ENCODE measurements at regions not wholly inside any gene's neighbourhood (a gene's known extent, or its start where the extent isn't known, plus 50 kb on each side); places are given as distances from the start of the nearest gene placed in this dataset.

DNA sequence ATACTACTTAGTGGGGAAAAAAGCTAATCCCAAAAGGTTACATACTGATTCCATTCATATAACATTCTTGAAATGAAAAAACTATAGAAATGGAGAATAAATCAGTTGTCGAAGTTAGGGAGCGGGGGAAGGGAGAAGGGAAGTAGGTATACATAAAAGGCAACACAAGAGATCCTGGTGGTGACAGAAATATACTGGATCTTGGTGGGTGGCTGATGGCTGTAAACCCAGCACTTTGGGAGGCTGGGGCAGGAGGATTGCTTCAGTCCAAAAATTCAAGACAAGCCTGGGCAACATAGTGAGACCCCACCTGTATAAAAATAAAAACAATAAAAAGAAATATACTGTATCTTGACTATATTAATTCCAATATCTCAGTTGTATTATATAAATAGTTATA is 105.7 kb upstream of the LGSN start:
- no peaks in the 10 kb centered on the region for H3K9me3 Mint-ChIP-seq
- H3K4me3 Mint-ChIP-seq = no peak overlapping the region
- no peaks in the 10 kb centered on the region for H3K4me1 Mint-ChIP-seq
- ChIA-PET CTCF (no interaction called here), POLR2A (no interaction called here)
- no peak for DNase-seq
- H3K36me3 Mint-ChIP-seq (ENCODE audit: low read depth) = no peaks in the 10 kb centered on the region
- no peak overlapping the region for H3K27ac Mint-ChIP-seq
- no peaks in the 10 kb centered on the region for H3K27me3 Mint-ChIP-seq

DNA sequence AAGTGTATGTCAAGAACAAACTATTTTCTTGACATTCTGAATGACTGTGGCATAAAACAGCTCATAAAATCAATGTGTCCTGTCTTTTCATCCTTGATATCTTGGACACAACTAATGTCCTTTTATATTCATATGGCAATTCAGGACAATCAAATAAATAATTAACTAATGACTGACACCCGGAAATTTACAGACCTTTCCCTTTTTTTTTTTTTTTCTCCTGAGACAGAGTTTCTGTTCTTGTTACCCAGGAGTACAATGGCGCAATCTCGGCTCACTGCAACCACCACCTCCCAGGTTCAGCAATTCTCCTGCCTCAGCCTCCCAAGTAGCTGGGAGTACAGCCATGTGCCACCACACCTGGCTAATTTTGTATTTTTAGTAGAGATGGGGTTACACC is 107.1 kb upstream of the LGSN start:
- Mint-ChIP-seq H3K4me1 (no peaks in the 10 kb centered on the region), H3K36me3 (ENCODE audit: low read depth) (no peaks in the 10 kb centered on the region), H3K4me3 (no peak overlapping the region), H3K27me3 (peaks cover 5% of the 10 kb centered on the region), H3K27ac (no peak overlapping the region), H3K9me3 (no peaks in the 10 kb centered on the region)
- no peak for DNase-seq
- ChIA-PET POLR2A (no interaction called here), CTCF (no interaction called here)

GRCh38 chr6:63427951-63428350 is 108.2 kb upstream of the LGSN start:
- Mint-ChIP-seq H3K27me3 (peaks cover 5% of the 10 kb centered on the region), H3K27ac (no peak overlapping the region), H3K4me1 (no peaks in the 10 kb centered on the region), H3K9me3 (no peaks in the 10 kb centered on the region), H3K4me3 (no peak overlapping the region), H3K36me3 (ENCODE audit: low read depth) (no peaks in the 10 kb centered on the region)
- ChIA-PET CTCF (interaction anchor here (0.9 kb wide), 1 partner anchor 171 kb away, joined by 3 read pairs; no protein-coding TSS in a partner anchor), POLR2A (no interaction called here)
- no peak for DNase-seq

DNA sequence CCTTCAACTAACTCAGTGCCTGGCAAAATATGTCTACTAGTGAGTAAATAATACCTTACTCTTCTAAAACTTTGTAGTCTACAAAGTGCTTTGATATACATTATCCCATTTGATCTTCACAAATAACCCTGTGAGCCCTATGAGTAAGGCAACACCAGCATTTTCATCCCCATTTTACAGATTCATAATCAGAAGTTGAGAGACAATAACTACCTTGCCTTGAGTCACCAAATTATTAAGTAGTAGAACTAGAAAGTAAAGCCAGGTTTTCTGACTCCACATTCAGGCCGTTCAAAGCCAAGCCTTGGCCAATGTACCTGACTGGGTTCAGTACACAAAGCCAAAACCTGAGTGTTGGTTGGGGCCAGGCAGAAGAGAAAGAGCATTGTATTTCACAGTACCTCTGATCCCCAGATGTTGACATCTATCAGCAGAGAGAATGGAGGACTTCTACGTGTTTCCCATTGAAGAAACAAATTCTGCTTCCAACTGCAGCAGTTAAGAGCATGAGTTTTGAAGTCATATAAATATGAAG is 111.3 kb upstream of the LGSN start:
- POLR2A ChIA-PET = no interaction called here
- H3K4me1 Mint-ChIP-seq = no peaks in the 10 kb centered on the region

GRCh38 chr6:63434943-63435342 is 115.2 kb upstream of the LGSN start:
- Mint-ChIP-seq H3K4me3 (no peak overlapping the region), H3K9me3 (no peaks in the 10 kb centered on the region), H3K27me3 (peaks cover 5% of the 10 kb centered on the region), H3K27ac (no peak overlapping the region), H3K4me1 (no peaks in the 10 kb centered on the region), H3K36me3 (ENCODE audit: low read depth) (no peaks in the 10 kb centered on the region)
- POLR2A ChIA-PET = no interaction called here
- no peak for DNase-seq
- CTCF ChIA-PET = no interaction called here

More for the DNA sequence above, 111.3 kb upstream of the LGSN start:
- H3K36me3 Mint-ChIP-seq (ENCODE audit: low read depth) = no peaks in the 10 kb centered on the region
- peaks cover 5% of the 10 kb centered on the region for H3K27me3 Mint-ChIP-seq
- CTCF ChIA-PET = no interaction called here
- H3K4me3 Mint-ChIP-seq = no peak overlapping the region
- no peak for DNase-seq
- no peaks in the 10 kb centered on the region for H3K9me3 Mint-ChIP-seq
- no peak overlapping the region for H3K27ac Mint-ChIP-seq

GRCh38 chr6:63436356-63436755 is 116.6 kb upstream of the LGSN start:
- POLR2A ChIA-PET = no interaction called here
- no peak overlapping the region for H3K4me3 Mint-ChIP-seq
- H3K9me3 Mint-ChIP-seq = no peaks in the 10 kb centered on the region
- H3K27me3 Mint-ChIP-seq = no peaks in the 10 kb centered on the region
- CTCF ChIA-PET = no interaction called here
- H3K4me1 Mint-ChIP-seq = no peaks in the 10 kb centered on the region
- no peak overlapping the region for H3K27ac Mint-ChIP-seq
- no peak for DNase-seq
- H3K36me3 Mint-ChIP-seq (ENCODE audit: low read depth) = no peaks in the 10 kb centered on the region

- no peaks in the 10 kb centered on the region for H3K4me1 Mint-ChIP-seq
- CTCF ChIA-PET = no interaction called here
- no peak for DNase-seq
- H3K4me3 Mint-ChIP-seq = no peak overlapping the region
- POLR2A ChIA-PET = no interaction called here
- no peaks in the 10 kb centered on the region for H3K36me3 Mint-ChIP-seq (ENCODE audit: low read depth)
- no peaks in the 10 kb centered on the region for H3K9me3 Mint-ChIP-seq
- H3K27ac Mint-ChIP-seq = no peak overlapping the region
- no peaks in the 10 kb centered on the region for H3K27me3 Mint-ChIP-seq
Measured at GRCh38 chr6:63437058-63437457, 117.3 kb upstream of the LGSN start.

DNA sequence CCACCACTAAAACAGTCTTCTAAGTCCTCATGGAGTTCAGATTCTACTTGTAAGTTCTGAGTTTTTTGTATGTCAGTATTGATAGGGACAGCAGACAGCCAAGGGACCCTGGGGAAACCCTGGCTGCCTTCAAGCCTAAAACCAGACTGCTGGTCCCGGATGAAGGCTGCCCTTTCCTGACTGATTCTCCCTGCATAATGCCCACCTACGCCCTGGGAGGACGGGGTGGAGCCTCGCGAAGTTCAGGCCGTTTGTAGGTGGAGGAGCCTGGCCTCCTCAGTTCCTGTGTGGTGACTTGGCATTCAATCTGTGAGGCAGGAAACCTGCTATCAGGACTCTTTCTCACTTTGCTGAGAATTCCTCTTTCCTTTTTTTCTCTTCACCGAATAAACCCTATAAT is 120.3 kb upstream of the LGSN start:
- POLR2A ChIA-PET = no interaction called here
- H3K27ac Mint-ChIP-seq = no peak overlapping the region

DNA sequence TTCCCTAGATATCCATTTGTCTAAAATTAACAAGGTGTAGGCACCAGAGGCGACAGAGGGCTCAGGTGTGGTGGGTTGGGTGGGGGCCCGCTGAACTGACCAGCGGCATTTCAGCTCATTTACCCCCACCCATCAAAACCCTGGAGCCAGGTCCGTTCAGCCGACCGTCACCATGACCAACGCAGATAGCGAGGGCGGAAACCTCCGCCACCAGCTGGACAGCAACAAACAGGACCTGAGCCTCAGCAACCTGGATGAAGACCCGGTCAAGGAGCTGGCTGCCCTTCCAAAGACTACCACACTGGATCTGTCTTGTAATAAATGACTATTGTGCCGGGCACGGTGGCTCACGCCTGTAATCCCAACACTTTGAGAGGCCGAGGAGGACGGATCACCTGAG is 120.8 kb upstream of the LGSN start:
- CTCF ChIA-PET = no interaction called here
- Mint-ChIP-seq H3K36me3 (ENCODE audit: low read depth) (no peaks in the 10 kb centered on the region), H3K4me1 (no peaks in the 10 kb centered on the region), H3K27me3 (no peaks in the 10 kb centered on the region), H3K4me3 (no peak overlapping the region), H3K27ac (no peak overlapping the region), H3K9me3 (no peaks in the 10 kb centered on the region)
- POLR2A ChIA-PET = no interaction called here
- DNase-seq = no peak

More for the DNA sequence above, 120.3 kb upstream of the LGSN start:
- H3K36me3 Mint-ChIP-seq (ENCODE audit: low read depth) = no peaks in the 10 kb centered on the region
- no peaks in the 10 kb centered on the region for H3K9me3 Mint-ChIP-seq
- DNase-seq = no peak
- no peak overlapping the region for H3K4me3 Mint-ChIP-seq
- CTCF ChIA-PET = no interaction called here
- H3K27me3 Mint-ChIP-seq = no peaks in the 10 kb centered on the region
- no peaks in the 10 kb centered on the region for H3K4me1 Mint-ChIP-seq

GRCh38 chr6:63441266-63441956 is 121.6 kb upstream of the LGSN start:
- no peaks in the 10 kb centered on the region for H3K27me3 Mint-ChIP-seq
- peak overlapping the region; percentile 28 for H3K4me3 Mint-ChIP-seq
- no peak for DNase-seq
- ChIA-PET POLR2A (no interaction called here), CTCF (no interaction called here)
- no peaks in the 10 kb centered on the region for H3K4me1 Mint-ChIP-seq
- no peaks in the 10 kb centered on the region for H3K36me3 Mint-ChIP-seq (ENCODE audit: low read depth)
- no peaks in the 10 kb centered on the region for H3K9me3 Mint-ChIP-seq
- H3K27ac Mint-ChIP-seq = no peak overlapping the region

DNA sequence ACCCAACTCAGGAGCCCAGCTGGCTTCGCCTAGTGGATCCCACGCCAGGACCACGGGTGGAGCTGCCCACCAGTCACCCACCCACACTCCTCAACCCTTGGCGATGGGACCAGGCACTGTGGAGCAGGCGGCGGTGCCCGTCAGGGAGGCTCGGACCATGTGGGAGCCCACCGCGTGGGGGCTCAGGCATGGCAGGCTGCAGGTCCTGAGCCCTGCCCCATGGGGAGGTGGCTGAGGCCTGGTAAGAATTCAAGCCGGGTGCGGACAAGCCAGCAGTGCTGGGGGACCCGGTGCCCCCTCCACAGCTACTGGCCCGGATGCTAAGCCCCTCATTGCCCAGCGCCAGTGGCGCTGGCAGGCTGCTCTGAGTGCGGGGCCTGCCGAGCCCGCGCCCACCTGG is 123.1 kb upstream of the LGSN start:
- no peak for DNase-seq
- Mint-ChIP-seq H3K4me3 (no peak overlapping the region), H3K27me3 (no peaks in the 10 kb centered on the region), H3K36me3 (ENCODE audit: low read depth) (no peaks in the 10 kb centered on the region), H3K9me3 (no peaks in the 10 kb centered on the region), H3K4me1 (no peaks in the 10 kb centered on the region), H3K27ac (no peak overlapping the region)
- ChIA-PET POLR2A (no interaction called here), CTCF (interaction anchor here (1.2 kb wide), 1 partner anchor 11 kb away, joined by 3 read pairs; no protein-coding TSS in a partner anchor)

DNA sequence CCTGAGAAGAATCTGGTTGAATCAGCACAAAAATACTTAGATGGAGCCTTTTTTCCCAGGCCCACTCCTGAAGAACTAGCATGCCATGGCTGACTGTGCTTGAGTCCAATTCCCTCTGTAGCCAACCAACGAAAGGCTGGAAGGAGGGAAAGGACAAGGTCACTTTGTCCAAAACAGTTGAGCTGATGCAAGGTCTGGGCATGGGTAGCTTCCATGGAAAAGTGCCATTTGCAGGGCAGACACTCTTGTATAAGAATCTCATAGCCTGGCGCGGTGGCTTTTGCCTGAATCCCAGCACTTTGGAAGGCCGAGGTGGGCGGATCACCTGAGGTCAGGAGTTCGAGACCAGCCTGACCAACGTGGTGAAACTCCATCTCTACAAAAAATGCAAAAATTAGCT is 125.0 kb upstream of the LGSN start:
- DNase-seq = no peak
- CTCF ChIA-PET = no interaction called here
- Mint-ChIP-seq H3K9me3 (no peaks in the 10 kb centered on the region), H3K27me3 (no peaks in the 10 kb centered on the region), H3K4me1 (no peaks in the 10 kb centered on the region), H3K36me3 (ENCODE audit: low read depth) (no peaks in the 10 kb centered on the region), H3K4me3 (no peak overlapping the region), H3K27ac (no peak overlapping the region)
- POLR2A ChIA-PET = no interaction called here

DNA sequence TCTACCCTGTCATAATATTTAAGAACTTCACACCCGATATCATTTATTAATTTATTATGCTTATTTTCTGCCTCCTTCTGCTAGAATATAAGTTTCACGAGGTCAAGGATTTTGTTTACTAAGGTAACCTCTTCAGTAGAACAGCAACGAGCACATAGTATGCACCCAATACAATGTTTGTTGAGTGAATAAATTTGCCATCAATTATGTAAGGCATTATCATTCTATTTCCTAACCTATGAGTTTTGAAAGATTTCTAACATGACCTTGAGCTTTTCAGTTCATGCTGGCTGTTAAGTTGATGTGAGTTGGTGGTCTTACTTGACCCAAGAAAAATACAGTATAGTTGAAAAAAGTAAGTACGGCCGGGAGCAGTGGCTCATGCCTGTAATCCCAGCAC is 125.9 kb upstream of the LOC128125822 start:
- CTCF ChIA-PET = no interaction called here
- Mint-ChIP-seq H3K36me3 (ENCODE audit: low read depth) (no peaks in the 10 kb centered on the region), H3K4me1 (no peaks in the 10 kb centered on the region), H3K27ac (no peak overlapping the region), H3K9me3 (no peaks in the 10 kb centered on the region), H3K4me3 (no peak overlapping the region), H3K27me3 (peaks cover 2% of the 10 kb centered on the region)
- POLR2A ChIA-PET = no interaction called here
- no peak for DNase-seq

- ChIA-PET CTCF (no interaction called here), POLR2A (no interaction called here)
- no peaks in the 10 kb centered on the region for H3K36me3 Mint-ChIP-seq (ENCODE audit: low read depth)
Measured at GRCh38 chr6:63447134-63447533, 125.1 kb upstream of the LOC128125822 start.

More at GRCh38 chr6:63447134-63447533, 125.1 kb upstream of the LOC128125822 start:
- no peak overlapping the region for H3K27ac Mint-ChIP-seq
- no peak overlapping the region for H3K4me3 Mint-ChIP-seq
- H3K9me3 Mint-ChIP-seq = no peaks in the 10 kb centered on the region
- no peak for DNase-seq
- H3K27me3 Mint-ChIP-seq = peaks cover 3% of the 10 kb centered on the region
- H3K4me1 Mint-ChIP-seq = no peaks in the 10 kb centered on the region
